ENCODE measurements at regions not wholly inside any gene's neighbourhood (a gene's known extent, or its start where the extent isn't known, plus 50 kb on each side); places are given as distances from the start of the nearest gene placed in this dataset.

- POLR2A ChIA-PET (ENCODE audit: unreplicated experiment), result no interaction called here
- intact Hi-C loops (cut with micrococcal nuclease) (no loop called here), dilution Hi-C loops (cut with HindIII; ENCODE audit: low sequenced_read_pairs, unreplicated experiment) (no loop called here), in situ Hi-C loops (cut with MboI; ENCODE audit: low sequenced_read_pairs) (no loop called here)
- Histone ChIP-seq H2BK120ac (ENCODE audit: low read depth, low read length) (no peak overlapping the region), H3K14ac (replicated peaks; ENCODE audit: low read depth, low read length) (no peak overlapping the region), H2BK15ac (ENCODE audit: low read depth, low read length) (no peak overlapping the region), H4K91ac (ENCODE audit: insufficient read depth, low read depth, low read length) (no peak overlapping the region), H3K9ac (ENCODE audit: low read depth, low read length) (no peak overlapping the region), H3K9me3 (ENCODE audit: control insufficient read depth, insufficient read depth, low read length) (no peaks in the 10 kb centered on the region), H3K18ac (ENCODE audit: low read depth, low read length) (no peak overlapping the region), H3K23ac (ENCODE audit: low read depth, low read length) (no peak overlapping the region), H4K8ac (ENCODE audit: low read depth in 2 of 2, low read length in 2 of 2) (no peak overlapping the region), H3K4me2 (ENCODE audit: low read depth, low read length) (no peak overlapping the region), H3K9me1 (ENCODE audit: insufficient read depth, low read length) (no peaks in the 10 kb centered on the region), H4K20me1 (ENCODE audit: insufficient read depth, low read length) (no peaks in the 10 kb centered on the region), H2AK5ac (ENCODE audit: low read depth, low read length) (no peak overlapping the region), H2AK9ac (replicated peaks; ENCODE audit: low read depth, low read length, poor library complexity) (no peak overlapping the region), H3K4ac (ENCODE audit: low read depth, low read length) (no peak overlapping the region), H3K36me3 (ENCODE audit: control insufficient read depth, insufficient read depth, low read length) (no peaks in the 10 kb centered on the region), H3K27me3 (ENCODE audit: control insufficient read depth, insufficient read depth, low read length) (no peaks in the 10 kb centered on the region), H3K27ac (ENCODE audit: insufficient read depth, low read length) (no peak overlapping the region), H3K56ac (ENCODE audit: extremely low read depth, insufficient read depth, low read length) (no peak overlapping the region), H2AFZ (replicated peaks; ENCODE audit: low read length, poor library complexity) (no peak overlapping the region), H3K79me1 (ENCODE audit: low read depth in 1 of 2, low read length in 2 of 2) (no peaks in the 10 kb centered on the region), H2BK20ac (ENCODE audit: low read depth, low read length) (no peak overlapping the region), H3K4me3 (ENCODE audit: insufficient read depth, low read depth, low read length) (no peak overlapping the region), H3K4me1 (ENCODE audit: control insufficient read depth, insufficient read depth, low read length) (no peaks in the 10 kb centered on the region), H4K5ac (ENCODE audit: low read depth, low read length) (no peak overlapping the region), H2BK5ac (ENCODE audit: low read depth, low read length, poor library complexity, severe bottlenecking) (no peak overlapping the region)
- peak; percentile 13 for DNase-seq
- CTCF ChIA-PET, result interaction anchor here (0.6 kb wide), 1 partner anchor 28 kb away, joined by 3 read pairs; no protein-coding TSS in a partner anchor
- ATAC-seq (ENCODE audit: low read depth), result no peak
- WGBS, 2 experiments (ENCODE audit: extremely low coverage in 2 of 2, insufficient read length in 1 of 2), result no CpG with 5 or more reads among the region's 1 CpG
- TF ChIP-seq POLR2A (IDR thresholded peaks at IDR 0.05; ENCODE audit: low read depth, low read length), result no peak
- no peak for TF ChIP-seq NFE2L2 (IDR thresholded peaks at IDR 0.05; ENCODE audit: low read depth, low read length)
- no peak for TF ChIP-seq FOS (IDR thresholded peaks at IDR 0.05; ENCODE audit: low read depth, low read length)
- TF ChIP-seq RCOR1 (IDR thresholded peaks at IDR 0.05; ENCODE audit: insufficient replicate concordance, low read length), result no peak
- no peak for TF ChIP-seq MAFK (IDR thresholded peaks at IDR 0.05; ENCODE audit: low read depth, low read length)
- no peak for TF ChIP-seq USF2 (IDR thresholded peaks at IDR 0.05; ENCODE audit: low read depth, low read length)
- TF ChIP-seq RAD21 (IDR thresholded peaks at IDR 0.05; ENCODE audit: low read length), result no peak
- TF ChIP-seq CHD1 (IDR thresholded peaks at IDR 0.05; ENCODE audit: low read depth, low read length), result no peak
- no peak for TF ChIP-seq SMC3 (IDR thresholded peaks at IDR 0.05; ENCODE audit: low read depth, low read length)
- no peak for TF ChIP-seq CEBPB (IDR thresholded peaks at IDR 0.05; ENCODE audit: low read depth, low read length)
- TF ChIP-seq BHLHE40 (IDR thresholded peaks at IDR 0.05; ENCODE audit: low read depth, low read length), result no peak
- TF ChIP-seq MAZ (IDR thresholded peaks at IDR 0.05; ENCODE audit: borderline replicate concordance, low read depth, low read length), result no peak
- TF ChIP-seq CTCF (conservative IDR thresholded peaks at IDR 0.05; ENCODE audit: low read depth, low read length), result no peak
- TF ChIP-seq MXI1 (IDR thresholded peaks at IDR 0.05; ENCODE audit: borderline replicate concordance, low read depth, low read length), result no peak
- no peak for TF ChIP-seq RFX5 (IDR thresholded peaks at IDR 0.05; ENCODE audit: low read depth, low read length)
- BruUV-seq (replicated peaks), result no TSS peak
Measured at GRCh38 chr14:42848652-42849051, 1242.0 kb downstream of the LRFN5 start.
